ENCODE measurements at regions not wholly inside any gene's neighbourhood (a gene's known extent, or its start where the extent isn't known, plus 50 kb on each side); places are given as distances from the start of the nearest gene placed in this dataset.

DNA sequence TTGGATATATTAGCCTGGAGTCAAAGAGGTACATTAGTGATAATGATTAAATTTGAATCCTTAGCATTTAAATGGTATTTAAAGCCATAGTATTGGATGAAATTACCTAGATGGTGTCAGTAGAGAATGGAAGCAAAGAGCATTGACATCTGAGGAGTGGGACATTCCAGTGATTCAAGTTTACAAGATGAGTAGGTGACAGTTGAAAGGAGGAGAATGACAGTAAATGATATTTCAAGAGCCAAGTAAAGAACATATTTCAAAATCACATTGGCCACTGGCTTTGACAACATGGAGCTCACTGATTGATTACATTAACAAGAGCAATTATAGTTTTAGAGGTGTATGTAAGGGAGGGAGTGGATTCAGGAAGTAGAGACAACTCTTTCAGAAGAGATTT is 93.9 kb upstream of the MEF2C start:
- FAIRE-seq (no peak), DNase-seq (ENCODE audit: low read depth, low spot score) (no peak)
- Histone ChIP-seq H3K9ac (replicated peaks; ENCODE audit: extremely low read depth, insufficient read depth, low read length) (no peak overlapping the region), H3K27ac (ENCODE audit: insufficient read depth, low read depth, low read length) (no peak overlapping the region), H3K36me3 (ENCODE audit: control insufficient read depth in 2 of 2, extremely low read depth in 1 of 2, insufficient read depth in 2 of 2, low read length in 2 of 2) (no peaks in the 10 kb centered on the region), H3K9me3 (replicated peaks; ENCODE audit: control insufficient read depth, insufficient read depth, low read length) (no peaks in the 10 kb centered on the region), H3K9me1 (replicated peaks; ENCODE audit: control insufficient read depth, extremely low read depth, insufficient read depth, low read length) (no peaks in the 10 kb centered on the region), H2AFZ (ENCODE audit: low read depth, low read length) (no peak overlapping the region), H3K4me2 (ENCODE audit: insufficient read depth, low read length) (no peak overlapping the region), H3K4me1 (ENCODE audit: control insufficient read depth, extremely low read depth, insufficient read depth, low read length) (no peaks in the 10 kb centered on the region), H4K20me1 (replicated peaks; ENCODE audit: control insufficient read depth, extremely low read depth, insufficient read depth, low read length) (no peaks in the 10 kb centered on the region), H3K79me2 (ENCODE audit: control insufficient read depth, insufficient read depth, low read length) (no peaks in the 10 kb centered on the region), H3K4me3 (replicated peaks in 1 of 3; ENCODE audit: insufficient read depth in 1 of 3, low read depth in 1 of 3, low read length in 3 of 3) (no peak overlapping the region), H3K27me3 (ENCODE audit: control insufficient read depth in 2 of 2, insufficient read depth in 2 of 2, low read length in 2 of 2) (no peaks in the 10 kb centered on the region)
- no TSS peak for BruUV-seq (replicated peaks)
- intact Hi-C loops (cut with micrococcal nuclease) (no loop called here), dilution Hi-C loops (cut with MboI; ENCODE audit: extremely low pct_ligation_motif_present, low sequenced_read_pairs) (no loop called here)
- TF ChIP-seq, protein P1, sequence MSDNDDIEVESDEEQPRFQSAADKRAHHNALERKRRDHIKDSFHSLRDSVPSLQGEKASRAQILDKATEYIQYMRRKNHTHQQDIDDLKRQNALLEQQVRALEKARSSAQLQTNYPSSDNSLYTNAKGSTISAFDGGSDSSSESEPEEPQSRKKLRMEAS (IDR thresholded peaks at IDR 0.05; ENCODE audit: insufficient read depth, insufficient read length), result no peak
- TF ChIP-seq FOS (IDR thresholded peaks at IDR 0.05; ENCODE audit: borderline replicate concordance, insufficient read depth, low read length) (no peak), POLR2A (IDR thresholded peaks at IDR 0.05; ENCODE audit: low read depth, low read length) (no peak), JUN (IDR thresholded peaks at IDR 0.05; ENCODE audit: borderline replicate concordance, insufficient read depth, insufficient read length, low read depth) (no peak), GATA2 (IDR thresholded peaks at IDR 0.05; ENCODE audit: insufficient read depth, insufficient read length, low read depth, low read length) (no peak), MYC (IDR thresholded peaks at IDR 0.05; ENCODE audit: low read depth, low read length) (no peak), EZH2 (IDR thresholded peaks at IDR 0.05; ENCODE audit: borderline replicate concordance, low read depth, low read length, severe bottlenecking) (no peak), POLR2AphosphoS5 (IDR thresholded peaks at IDR 0.05; ENCODE audit: insufficient read depth, low read depth, low read length) (no peak)
- TF ChIP-seq, protein P2, sequence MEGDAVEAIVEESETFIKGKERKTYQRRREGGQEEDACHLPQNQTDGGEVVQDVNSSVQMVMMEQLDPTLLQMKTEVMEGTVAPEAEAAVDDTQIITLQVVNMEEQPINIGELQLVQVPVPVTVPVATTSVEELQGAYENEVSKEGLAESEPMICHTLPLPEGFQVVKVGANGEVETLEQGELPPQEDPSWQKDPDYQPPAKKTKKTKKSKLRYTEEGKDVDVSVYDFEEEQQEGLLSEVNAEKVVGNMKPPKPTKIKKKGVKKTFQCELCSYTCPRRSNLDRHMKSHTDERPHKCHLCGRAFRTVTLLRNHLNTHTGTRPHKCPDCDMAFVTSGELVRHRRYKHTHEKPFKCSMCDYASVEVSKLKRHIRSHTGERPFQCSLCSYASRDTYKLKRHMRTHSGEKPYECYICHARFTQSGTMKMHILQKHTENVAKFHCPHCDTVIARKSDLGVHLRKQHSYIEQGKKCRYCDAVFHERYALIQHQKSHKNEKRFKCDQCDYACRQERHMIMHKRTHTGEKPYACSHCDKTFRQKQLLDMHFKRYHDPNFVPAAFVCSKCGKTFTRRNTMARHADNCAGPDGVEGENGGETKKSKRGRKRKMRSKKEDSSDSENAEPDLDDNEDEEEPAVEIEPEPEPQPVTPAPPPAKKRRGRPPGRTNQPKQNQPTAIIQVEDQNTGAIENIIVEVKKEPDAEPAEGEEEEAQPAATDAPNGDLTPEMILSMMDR (IDR thresholded peaks at IDR 0.05; ENCODE audit: extremely low read depth in 1 of 2, insufficient read depth in 1 of 2, low read depth in 1 of 2, low read length in 2 of 2), result no peak
- ChIA-PET CTCF (no interaction called here), POLR2A (no interaction called here)

Measured in endothelial cell of umbilical vein (primary cell).